GM12874 (cell line): ENCODE measurements at regions not wholly inside any gene's neighbourhood (a gene's known extent, or its start where the extent isn't known, plus 50 kb on each side); places are given as distances from the start of the nearest gene placed in this dataset.

ENCODE experiments used
- CTCF ChIP-seq: IDR thresholded peaks from 2 replicates; pipeline ENCODE4 v1.5.1; 2011; ENCODE audit warnings: low read depth, mild to moderate bottlenecking, control low read depth, low read length, moderate library complexity; ENCODE audit not compliant: insufficient read depth

- TF ChIP-seq CTCF: no peak
These were observed 1363.5 kb upstream of the PCDH20 start for GRCh38 chr13:62779161-62779560.

- no peak for TF ChIP-seq CTCF
These were observed 1351.8 kb upstream of the PCDH20 start for GRCh38 chr13:62767473-62767872.

- no peak for TF ChIP-seq CTCF
These were observed 1345.1 kb upstream of the PCDH20 start for GRCh38 chr13:62760724-62761123.

GRCh38 chr13:62747629-62748028 lies 1332.0 kb upstream of the PCDH20 start:
- no peak for TF ChIP-seq CTCF

GRCh38 chr13:62747152-62747551 lies 1331.5 kb upstream of the PCDH20 start:
- TF ChIP-seq CTCF: no peak

GRCh38 chr13:62721893-62722292 lies 1306.2 kb upstream of the PCDH20 start:
- no peak for TF ChIP-seq CTCF

- no peak for TF ChIP-seq CTCF
These were observed 1295.1 kb upstream of the PCDH20 start for GRCh38 chr13:62710787-62711186.

- no peak for TF ChIP-seq CTCF
These were observed 1290.4 kb upstream of the PCDH20 start for GRCh38 chr13:62706048-62706447.
